Esophagus squamous epithelium (tissue), 5 donors: ENCODE measurements at regions not wholly inside any gene's neighbourhood (a gene's known extent, or its start where the extent isn't known, plus 50 kb on each side); places are given as distances from the start of the nearest gene placed in this dataset.

Experiments
- DNase-seq: peaks from one replicate; lab custom pipeline; 2025; lab: John Stamatoyannopoulos, UW
- H3K27ac ChIP-seq, 4 donors: fragments of 200-600 bp; sonication (generic); one replicate each; pipeline ENCODE4 v1.5.1; 2016 to 2019; ENCODE audit warnings: mild to moderate bottlenecking in 1 of 4
- H3K27me3 ChIP-seq, 4 donors: fragments of 200-600 bp; sonication (generic); 1 replicate in 3 of 4; 2 replicates in 1 of 4; pipeline versions ENCODE4 v1.5.1 to v1.6.0; 2017 to 2021; ENCODE audit warnings: antibody characterized with exemption in 1 of 4
- H3K36me3 ChIP-seq, 3 donors: fragments of 200-600 bp; sonication (generic); one replicate each; pipeline ENCODE4 v1.5.1; 2016 to 2019
- H3K4me1 ChIP-seq, 3 donors: fragments of 200-600 bp; sonication (generic); one replicate each; pipeline ENCODE4 v1.5.1; 2017 to 2019
- H3K4me3 ChIP-seq, 4 donors: fragments of 200-600 bp; sonication (generic); 1 replicate in 3 of 4; 2 replicates in 1 of 4; pipeline ENCODE4 v1.5.1; 2016 to 2019; ENCODE audit warnings: mild to moderate bottlenecking in 2 of 4, moderate library complexity in 1 of 4
- H3K9me3 ChIP-seq, 3 donors: fragments of 200-600 bp; sonication (generic); one replicate each; pipeline ENCODE4 v1.5.1; 2016 to 2019
- POLR2A ChIP-seq, 4 donors: fragments of 450-650 bp; IDR thresholded peaks; one replicate each; pipeline ENCODE4 v1.6.1; 2017; ENCODE audit warnings: antibody characterized with exemption in 4 of 4, mild to moderate bottlenecking in 4 of 4, moderate library complexity in 3 of 4
- WGBS, 2 donors: methylation state at CpG; one replicate each; pipeline ENCODE4 v1.1.5; 2018; 5-methylcytosine and 5-hydroxymethylcytosine counted together
- intact Hi-C: fragments of 100-400 bp; cut with DNase I; formaldehyde crosslinking; loops from one replicate; pipeline ENCODE4 v1.15.0; 2022
- TF ChIP-seq, protein P1 (sequence below), 6 experiments: fragments of 450-650 bp in 4 of 6; fragments of 200-600 bp in 2 of 6; sonication (generic) in 2 of 6; IDR thresholded peaks; one replicate each; pipeline ENCODE4 v1.5.1; 2016 to 2019; ENCODE audit warnings: antibody characterized with exemption in 6 of 6, mild to moderate bottlenecking in 4 of 6, moderate library complexity in 4 of 6
- donor health status: DM: yes; HTN: yes; CAD: no.

DNA sequence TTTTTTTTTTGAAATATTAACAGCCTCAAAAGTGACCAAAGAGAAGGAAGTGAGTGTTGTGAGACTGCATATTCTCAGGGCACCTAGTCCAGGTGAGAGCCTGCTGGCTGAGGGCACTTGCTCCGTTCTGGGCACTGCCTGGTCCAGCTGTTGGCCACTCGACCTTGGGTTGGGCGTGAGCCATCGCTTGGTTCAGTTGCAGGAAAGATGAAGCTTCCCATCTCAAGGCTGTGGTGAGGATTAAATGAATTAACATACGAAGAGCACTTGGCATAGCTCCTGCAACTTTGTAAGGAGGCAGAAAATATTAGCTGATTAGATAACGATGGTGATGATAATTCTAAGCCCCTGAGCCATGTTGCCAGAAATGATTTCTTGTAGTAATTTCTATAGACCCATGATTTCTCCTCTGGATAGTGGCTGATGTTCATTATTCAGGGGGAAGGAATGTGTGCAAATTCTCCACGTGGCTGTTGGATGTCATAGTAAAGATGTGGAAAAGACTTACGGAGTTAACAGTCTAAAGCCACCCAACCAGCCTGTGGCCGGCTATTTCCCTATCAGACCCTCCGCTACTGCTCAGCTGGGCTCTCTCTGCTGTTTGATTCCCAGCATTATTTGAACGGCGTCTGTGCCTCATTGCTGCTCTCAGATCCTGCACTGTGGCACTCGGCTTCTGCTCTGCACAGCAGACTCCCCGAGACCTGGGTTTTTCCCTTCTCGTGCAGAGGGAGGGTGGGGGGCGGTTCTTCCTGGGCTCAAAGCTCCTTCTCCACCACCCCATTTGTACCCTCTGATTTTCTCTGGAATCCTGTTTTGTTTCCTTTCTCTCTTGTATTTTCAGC lies 221.1 kb downstream of the GALR1 start:
- H3K27me3 ChIP-seq, result peaks cover 0 to 6% (median 0%) of the 10 kb centered on the region in 4 donors
- 38 to 39% methylated on average over 12 to 13 of the region's 16 CpGs for WGBS, 2 donors
- no peaks in the 10 kb centered on the region for H3K9me3 ChIP-seq
- H3K4me1 ChIP-seq, result no peaks in the 10 kb centered on the region
- TF ChIP-seq, protein P1, sequence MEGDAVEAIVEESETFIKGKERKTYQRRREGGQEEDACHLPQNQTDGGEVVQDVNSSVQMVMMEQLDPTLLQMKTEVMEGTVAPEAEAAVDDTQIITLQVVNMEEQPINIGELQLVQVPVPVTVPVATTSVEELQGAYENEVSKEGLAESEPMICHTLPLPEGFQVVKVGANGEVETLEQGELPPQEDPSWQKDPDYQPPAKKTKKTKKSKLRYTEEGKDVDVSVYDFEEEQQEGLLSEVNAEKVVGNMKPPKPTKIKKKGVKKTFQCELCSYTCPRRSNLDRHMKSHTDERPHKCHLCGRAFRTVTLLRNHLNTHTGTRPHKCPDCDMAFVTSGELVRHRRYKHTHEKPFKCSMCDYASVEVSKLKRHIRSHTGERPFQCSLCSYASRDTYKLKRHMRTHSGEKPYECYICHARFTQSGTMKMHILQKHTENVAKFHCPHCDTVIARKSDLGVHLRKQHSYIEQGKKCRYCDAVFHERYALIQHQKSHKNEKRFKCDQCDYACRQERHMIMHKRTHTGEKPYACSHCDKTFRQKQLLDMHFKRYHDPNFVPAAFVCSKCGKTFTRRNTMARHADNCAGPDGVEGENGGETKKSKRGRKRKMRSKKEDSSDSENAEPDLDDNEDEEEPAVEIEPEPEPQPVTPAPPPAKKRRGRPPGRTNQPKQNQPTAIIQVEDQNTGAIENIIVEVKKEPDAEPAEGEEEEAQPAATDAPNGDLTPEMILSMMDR (IDR thresholded peaks at IDR 0.05), result no peak
- no peak for TF ChIP-seq POLR2A (IDR thresholded peaks at IDR 0.05)
- no peak for DNase-seq
- no peaks in the 10 kb centered on the region for H3K36me3 ChIP-seq
- intact Hi-C loops, result no loop called here
- H3K4me3 ChIP-seq, result no peak overlapping the region
- H3K27ac ChIP-seq, result no peak overlapping the region

DNA sequence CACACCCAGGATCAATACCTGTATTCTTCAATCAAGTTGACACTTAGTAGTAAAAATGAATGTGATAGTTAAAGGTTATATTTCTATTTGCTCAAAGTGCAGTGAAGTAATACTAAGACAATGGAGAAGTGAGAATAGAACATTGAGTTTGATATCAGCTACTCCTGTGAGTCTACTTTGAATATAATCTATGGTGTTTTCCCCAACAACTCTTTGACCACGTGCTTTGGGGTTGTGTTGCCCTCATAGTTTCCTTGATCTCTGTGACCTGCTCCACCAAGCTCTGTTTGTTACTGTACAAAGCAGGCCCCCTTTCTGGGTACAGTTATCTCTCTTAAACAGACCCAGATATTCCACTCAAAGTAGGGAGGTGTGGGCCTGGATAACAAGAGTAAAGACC lies 222.9 kb downstream of the GALR1 start:
- DNase-seq, result no peak
- intact Hi-C loops, result no loop called here
- Histone ChIP-seq H3K27me3 (peaks cover 0 to 6% (median 0%) of the 10 kb centered on the region in 4 donors), H3K4me3 (no peak overlapping the region), H3K27ac (no peak overlapping the region), H3K36me3 (no peaks in the 10 kb centered on the region), H3K4me1 (no peaks in the 10 kb centered on the region), H3K9me3 (no peaks in the 10 kb centered on the region)
- TF ChIP-seq, protein P1 (IDR thresholded peaks at IDR 0.05), result no peak
- no peak for TF ChIP-seq POLR2A (IDR thresholded peaks at IDR 0.05)
- WGBS, 2 donors, result 41 to 71% methylated on average over 1 of the region's 1 CpG

DNA sequence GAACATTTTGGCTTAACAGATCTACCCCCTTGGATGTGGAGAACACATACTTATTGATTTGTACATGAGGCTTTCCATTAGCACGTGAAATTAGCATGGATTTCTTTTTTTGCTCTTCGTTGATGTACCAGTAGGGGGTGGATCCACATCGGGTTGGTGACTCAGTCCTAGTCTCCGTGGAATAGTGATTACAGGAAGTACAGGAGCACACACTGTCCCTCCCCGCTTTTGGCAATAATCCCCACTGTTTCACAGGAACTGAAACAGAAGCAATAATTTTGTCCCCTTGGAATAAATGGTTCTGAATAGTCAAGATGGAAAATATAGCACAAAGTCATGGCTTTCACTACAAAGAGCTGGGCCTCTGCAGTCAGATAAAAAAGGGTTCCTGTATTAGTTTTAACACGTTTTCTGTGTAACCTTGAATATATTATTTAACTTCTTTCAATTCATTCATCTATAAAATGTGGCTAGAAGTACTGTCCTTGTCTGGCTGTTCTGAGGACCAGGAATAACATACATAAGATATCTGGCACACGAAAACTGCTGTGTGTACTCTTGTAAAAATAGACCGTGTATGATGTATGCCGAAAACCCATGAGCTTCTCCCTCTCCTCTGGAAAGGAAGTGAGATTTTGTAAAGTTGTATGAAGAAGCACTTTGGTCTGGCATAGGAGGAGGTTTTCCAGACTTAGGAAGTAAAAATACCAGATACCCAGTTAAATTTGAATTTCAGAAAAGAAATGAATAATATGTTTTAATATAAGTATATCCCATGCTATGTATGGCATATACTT lies 229.2 kb downstream of the GALR1 start:
- Histone ChIP-seq H3K4me3 (no peak overlapping the region), H3K36me3 (no peaks in the 10 kb centered on the region), H3K27ac (peak overlapping the region in 2 of 4 donors; percentile 13 to 23), H3K27me3 (no peaks in the 10 kb centered on the region), H3K4me1 (no peaks in the 10 kb centered on the region), H3K9me3 (no peaks in the 10 kb centered on the region)
- WGBS, 2 donors, result 30 to 34% methylated on average over 9 of the region's 9 CpGs
- no peak for DNase-seq
- no peak for TF ChIP-seq POLR2A (IDR thresholded peaks at IDR 0.05)
- TF ChIP-seq, protein P1 (IDR thresholded peaks at IDR 0.05), result peak in 2 of 6 experiments; percentile 12 to 13
- intact Hi-C loops, result no loop called here

DNA sequence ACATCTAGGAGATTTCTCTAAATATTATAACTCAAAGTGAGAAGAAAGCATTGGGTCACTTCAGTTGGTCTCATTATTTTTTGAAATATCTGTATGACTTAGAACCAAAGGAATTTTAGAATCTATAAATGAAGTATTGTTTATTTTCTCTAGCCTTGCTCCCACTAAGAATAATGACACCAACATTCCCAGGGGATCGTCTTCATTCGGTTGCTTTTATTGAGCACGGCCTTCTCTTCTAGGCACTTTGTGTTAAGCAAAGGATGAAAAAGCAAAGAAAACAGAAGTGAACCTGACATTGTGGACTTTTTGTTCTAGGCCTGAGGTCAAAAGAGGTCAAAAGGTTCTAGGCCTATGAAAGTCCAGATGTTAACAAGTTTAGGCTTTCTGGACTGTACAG lies 231.9 kb downstream of the GALR1 start:
- no peaks in the 10 kb centered on the region for H3K27me3 ChIP-seq
- WGBS, 2 donors, result 67 to 77% methylated on average over 3 of the region's 3 CpGs
- no peak for DNase-seq
- no peaks in the 10 kb centered on the region for H3K9me3 ChIP-seq
- no peak overlapping the region for H3K4me3 ChIP-seq
- no peak overlapping the region for H3K27ac ChIP-seq
- TF ChIP-seq, protein P1 (IDR thresholded peaks at IDR 0.05), result no peak
- no peak for TF ChIP-seq POLR2A (IDR thresholded peaks at IDR 0.05)
- H3K4me1 ChIP-seq, result no peaks in the 10 kb centered on the region
- intact Hi-C loops, result no loop called here
- H3K36me3 ChIP-seq, result no peaks in the 10 kb centered on the region
